Stomach (tissue), 4 donors: ENCODE measurements at regions not wholly inside any gene's neighbourhood (a gene's known extent, or its start where the extent isn't known, plus 50 kb on each side); places are given as distances from the start of the nearest gene placed in this dataset.

ENCODE experiments used
- EP300 ChIP-seq: sonication (generic); formaldehyde crosslinking; IDR thresholded peaks from one replicate; pipeline ENCODE4 v1.6.1; 2017; ENCODE audit warnings: antibody characterized with exemption
- POLR2A ChIP-seq, 4 donors: fragments of 450-650 bp; IDR thresholded peaks; one replicate each; pipeline ENCODE4 v1.6.1; 2016; ENCODE audit warnings: antibody characterized with exemption in 4 of 4, control low read depth in 2 of 4, mild to moderate bottlenecking in 1 of 4, moderate library complexity in 1 of 4
- POLR2AphosphoS5 ChIP-seq, 3 donors: sonication (generic); formaldehyde crosslinking; IDR thresholded peaks; one replicate each; pipeline ENCODE4 v1.6.1; 2016; ENCODE audit warnings: antibody characterized with exemption in 3 of 3
- TF ChIP-seq, protein P1 (sequence below), 7 experiments: fragments of 450-650 bp in 4 of 7; fragments of 200-600 bp in 3 of 7; sonication (generic) in 3 of 7; IDR thresholded peaks; one replicate each; pipeline ENCODE4 v1.5.1; 2016 to 2019; ENCODE audit warnings: antibody characterized with exemption in 7 of 7, control low read depth in 2 of 7, mild to moderate bottlenecking in 1 of 7

DNA sequence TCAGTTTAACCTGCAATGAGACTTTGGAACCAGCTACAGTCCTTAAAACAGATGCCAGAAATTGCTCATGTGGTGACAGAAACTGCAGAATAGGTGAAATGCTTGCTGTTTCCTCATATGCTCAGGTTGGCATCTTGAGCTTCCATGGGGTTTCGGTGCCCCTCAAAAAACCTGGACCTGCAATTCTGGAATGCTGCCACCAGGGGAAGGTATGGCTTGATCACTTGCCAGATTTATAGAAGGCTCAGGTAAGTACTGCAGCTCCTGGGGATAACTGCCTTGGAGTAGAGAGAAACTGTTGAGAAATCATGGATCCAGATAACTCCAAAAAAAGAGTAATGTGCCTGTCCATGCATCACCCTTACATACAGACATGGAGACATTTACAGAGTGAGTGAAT lies 113.0 kb downstream of the CTTN start:
- TF ChIP-seq, protein P1, sequence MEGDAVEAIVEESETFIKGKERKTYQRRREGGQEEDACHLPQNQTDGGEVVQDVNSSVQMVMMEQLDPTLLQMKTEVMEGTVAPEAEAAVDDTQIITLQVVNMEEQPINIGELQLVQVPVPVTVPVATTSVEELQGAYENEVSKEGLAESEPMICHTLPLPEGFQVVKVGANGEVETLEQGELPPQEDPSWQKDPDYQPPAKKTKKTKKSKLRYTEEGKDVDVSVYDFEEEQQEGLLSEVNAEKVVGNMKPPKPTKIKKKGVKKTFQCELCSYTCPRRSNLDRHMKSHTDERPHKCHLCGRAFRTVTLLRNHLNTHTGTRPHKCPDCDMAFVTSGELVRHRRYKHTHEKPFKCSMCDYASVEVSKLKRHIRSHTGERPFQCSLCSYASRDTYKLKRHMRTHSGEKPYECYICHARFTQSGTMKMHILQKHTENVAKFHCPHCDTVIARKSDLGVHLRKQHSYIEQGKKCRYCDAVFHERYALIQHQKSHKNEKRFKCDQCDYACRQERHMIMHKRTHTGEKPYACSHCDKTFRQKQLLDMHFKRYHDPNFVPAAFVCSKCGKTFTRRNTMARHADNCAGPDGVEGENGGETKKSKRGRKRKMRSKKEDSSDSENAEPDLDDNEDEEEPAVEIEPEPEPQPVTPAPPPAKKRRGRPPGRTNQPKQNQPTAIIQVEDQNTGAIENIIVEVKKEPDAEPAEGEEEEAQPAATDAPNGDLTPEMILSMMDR (IDR thresholded peaks at IDR 0.05), result no peak
- no peak for TF ChIP-seq POLR2A (IDR thresholded peaks at IDR 0.05)
- no peak for TF ChIP-seq EP300
- no peak for TF ChIP-seq POLR2AphosphoS5 (IDR thresholded peaks at IDR 0.05)
